Keratinocyte (primary cell): ENCODE measurements at regions not wholly inside any gene's neighbourhood (a gene's known extent, or its start where the extent isn't known, plus 50 kb on each side); places are given as distances from the start of the nearest gene placed in this dataset.

Source experiments
- EZH2 ChIP-seq: IDR thresholded peaks from one replicate; pipeline ENCODE4 v1.6.1; 2012; ENCODE audit warnings: inconsistent platforms, mild to moderate bottlenecking, low read length, moderate library complexity
- TF ChIP-seq, protein P1 (sequence below), 3 experiments: IDR thresholded peaks in 1 of 3; conservative IDR thresholded peaks in 1 of 3; optimal IDR thresholded peaks in 1 of 3; 2 replicates in 2 of 3; 3 replicates in 1 of 3; pipeline versions ENCODE3 to v1.5.1; 2011; ENCODE audit warnings: low read length in 3 of 3, mild to moderate bottlenecking in 3 of 3, moderate library complexity in 2 of 3, control low read depth in 1 of 3, inconsistent platforms in 1 of 3; ENCODE audit not compliant: insufficient read depth in 2 of 3; ENCODE audit errors: extremely low read depth in 1 of 3

DNA sequence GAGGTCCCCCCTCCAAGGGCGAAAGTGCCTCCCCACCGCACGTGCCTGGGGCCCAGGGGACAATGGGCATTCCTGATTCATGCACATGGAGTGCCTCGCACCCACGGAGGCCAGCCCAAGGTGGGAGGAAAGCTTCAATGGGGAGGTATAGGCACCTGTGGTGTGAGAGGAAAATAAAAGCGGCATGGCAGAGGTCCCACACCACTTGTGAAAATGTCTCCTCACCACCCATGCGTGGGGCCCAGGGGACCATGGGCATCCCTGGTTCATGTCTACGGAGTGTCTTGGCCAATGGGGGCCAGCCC is 384.7 kb downstream of the ALG10 start:
- TF ChIP-seq, protein P1, sequence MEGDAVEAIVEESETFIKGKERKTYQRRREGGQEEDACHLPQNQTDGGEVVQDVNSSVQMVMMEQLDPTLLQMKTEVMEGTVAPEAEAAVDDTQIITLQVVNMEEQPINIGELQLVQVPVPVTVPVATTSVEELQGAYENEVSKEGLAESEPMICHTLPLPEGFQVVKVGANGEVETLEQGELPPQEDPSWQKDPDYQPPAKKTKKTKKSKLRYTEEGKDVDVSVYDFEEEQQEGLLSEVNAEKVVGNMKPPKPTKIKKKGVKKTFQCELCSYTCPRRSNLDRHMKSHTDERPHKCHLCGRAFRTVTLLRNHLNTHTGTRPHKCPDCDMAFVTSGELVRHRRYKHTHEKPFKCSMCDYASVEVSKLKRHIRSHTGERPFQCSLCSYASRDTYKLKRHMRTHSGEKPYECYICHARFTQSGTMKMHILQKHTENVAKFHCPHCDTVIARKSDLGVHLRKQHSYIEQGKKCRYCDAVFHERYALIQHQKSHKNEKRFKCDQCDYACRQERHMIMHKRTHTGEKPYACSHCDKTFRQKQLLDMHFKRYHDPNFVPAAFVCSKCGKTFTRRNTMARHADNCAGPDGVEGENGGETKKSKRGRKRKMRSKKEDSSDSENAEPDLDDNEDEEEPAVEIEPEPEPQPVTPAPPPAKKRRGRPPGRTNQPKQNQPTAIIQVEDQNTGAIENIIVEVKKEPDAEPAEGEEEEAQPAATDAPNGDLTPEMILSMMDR (optimal IDR thresholded peaks at IDR 0.05 in 1 of 3, IDR thresholded peaks at IDR 0.05 in 1 of 3, conservative IDR thresholded peaks at IDR 0.05 in 1 of 3; ENCODE audit: extremely low read depth in 1 of 3, insufficient read depth in 2 of 3, low read length in 3 of 3): no peak
- TF ChIP-seq EZH2: no peak
